ENCODE measurements at regions not wholly inside any gene's neighbourhood (a gene's known extent, or its start where the extent isn't known, plus 50 kb on each side); places are given as distances from the start of the nearest gene placed in this dataset.

- Histone ChIP-seq H3K27me3 (ENCODE audit: low read depth, low read length) (no peaks in the 10 kb centered on the region), H3K4me1 (ENCODE audit: control insufficient read depth in 1 of 2, insufficient read depth in 2 of 2, low read length in 2 of 2) (no peaks in the 10 kb centered on the region), H3K36me3 (ENCODE audit: control insufficient read depth in 1 of 2, insufficient read depth in 2 of 2, low read length in 2 of 2) (no peaks in the 10 kb centered on the region), H3K27ac (ENCODE audit: low read length) (no peak overlapping the region), H3K9me3 (ENCODE audit: control insufficient read depth in 1 of 2, low read length in 2 of 2) (peaks cover 0 to 5% of the 10 kb centered on the region in 2 donors), H3K4me3 (ENCODE audit: low read depth in 1 of 2, low read length in 2 of 2) (no peak overlapping the region)
Observed at GRCh38 chr7:26546508-26547053, 254.9 kb downstream of the SNX10 start.

- Histone ChIP-seq H3K27me3 (ENCODE audit: low read depth, low read length) (no peaks in the 10 kb centered on the region), H3K4me1 (ENCODE audit: control insufficient read depth in 1 of 2, insufficient read depth in 2 of 2, low read length in 2 of 2) (no peaks in the 10 kb centered on the region), H3K4me3 (ENCODE audit: low read depth in 1 of 2, low read length in 2 of 2) (no peak overlapping the region), H3K27ac (ENCODE audit: low read length) (no peak overlapping the region), H3K36me3 (ENCODE audit: control insufficient read depth in 1 of 2, insufficient read depth in 2 of 2, low read length in 2 of 2) (no peaks in the 10 kb centered on the region), H3K9me3 (ENCODE audit: control insufficient read depth in 1 of 2, low read length in 2 of 2) (peaks cover 0 to 5% of the 10 kb centered on the region in 2 donors)
Observed at GRCh38 chr7:26547156-26547555, 255.5 kb downstream of the SNX10 start.

DNA sequence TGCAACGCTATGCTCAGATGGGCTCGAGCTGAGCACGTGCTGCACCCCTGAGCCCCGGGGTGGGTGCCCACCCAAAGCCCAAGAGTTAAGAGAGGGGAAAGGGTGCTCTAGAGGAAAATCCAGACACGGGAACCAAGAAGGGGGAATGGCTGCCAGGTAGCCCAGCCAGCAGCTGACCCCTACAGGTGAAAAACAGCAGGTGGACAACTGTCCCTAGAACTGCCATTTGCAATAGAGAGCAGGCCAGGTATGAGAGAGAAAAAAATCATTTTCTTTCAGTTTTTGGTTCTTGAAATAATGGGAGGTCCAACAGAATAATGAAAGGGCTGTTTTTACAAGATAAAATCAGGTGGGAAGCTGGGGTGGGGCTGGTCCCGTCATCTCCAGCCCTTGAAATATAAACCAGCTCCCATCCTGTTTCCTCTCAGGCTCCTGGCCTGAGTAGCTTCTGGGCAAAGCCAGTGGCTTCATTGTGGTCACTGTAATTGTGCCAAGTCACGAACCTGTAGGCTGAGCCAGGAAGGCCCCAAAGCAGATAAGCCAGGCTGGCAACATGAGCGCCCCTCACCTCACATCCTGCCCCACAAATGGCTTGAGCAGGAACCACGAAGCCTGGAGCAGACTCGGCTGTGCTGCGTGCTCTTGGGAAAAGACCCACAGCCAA lies 257.8 kb downstream of the SNX10 start:
- Histone ChIP-seq H3K9me3 (ENCODE audit: control insufficient read depth in 1 of 2, low read length in 2 of 2) (peaks cover 0 to 5% of the 10 kb centered on the region in 2 donors), H3K36me3 (ENCODE audit: control insufficient read depth in 1 of 2, insufficient read depth in 2 of 2, low read length in 2 of 2) (no peaks in the 10 kb centered on the region), H3K27ac (ENCODE audit: low read length) (no peak overlapping the region), H3K4me3 (ENCODE audit: low read depth in 1 of 2, low read length in 2 of 2) (no peak overlapping the region), H3K27me3 (ENCODE audit: low read depth, low read length) (no peaks in the 10 kb centered on the region), H3K4me1 (ENCODE audit: control insufficient read depth in 1 of 2, insufficient read depth in 2 of 2, low read length in 2 of 2) (no peaks in the 10 kb centered on the region)

- no peak overlapping the region for H3K27ac ChIP-seq (ENCODE audit: low read length)
- peaks cover 0 to 5% of the 10 kb centered on the region in 2 donors for H3K9me3 ChIP-seq (ENCODE audit: control insufficient read depth in 1 of 2, low read length in 2 of 2)
- H3K4me1 ChIP-seq (ENCODE audit: control insufficient read depth in 1 of 2, insufficient read depth in 2 of 2, low read length in 2 of 2): no peaks in the 10 kb centered on the region
- H3K27me3 ChIP-seq (ENCODE audit: low read depth, low read length): no peaks in the 10 kb centered on the region
- no peak overlapping the region for H3K4me3 ChIP-seq (ENCODE audit: low read depth in 1 of 2, low read length in 2 of 2)
- no peaks in the 10 kb centered on the region for H3K36me3 ChIP-seq (ENCODE audit: control insufficient read depth in 1 of 2, insufficient read depth in 2 of 2, low read length in 2 of 2)
Observed at GRCh38 chr7:26550492-26550891, 258.8 kb downstream of the SNX10 start.

- H3K4me1 ChIP-seq (ENCODE audit: control insufficient read depth in 1 of 2, insufficient read depth in 2 of 2, low read length in 2 of 2): no peaks in the 10 kb centered on the region
- H3K4me3 ChIP-seq (ENCODE audit: low read depth in 1 of 2, low read length in 2 of 2): no peak overlapping the region
- H3K36me3 ChIP-seq (ENCODE audit: control insufficient read depth in 1 of 2, insufficient read depth in 2 of 2, low read length in 2 of 2): no peaks in the 10 kb centered on the region
- H3K27ac ChIP-seq (ENCODE audit: low read length): no peak overlapping the region
- H3K9me3 ChIP-seq (ENCODE audit: control insufficient read depth in 1 of 2, low read length in 2 of 2): peaks cover 0 to 5% of the 10 kb centered on the region in 2 donors
- no peaks in the 10 kb centered on the region for H3K27me3 ChIP-seq (ENCODE audit: low read depth, low read length)
Observed at GRCh38 chr7:26551740-26552139, 260.1 kb downstream of the SNX10 start.

- H3K27ac ChIP-seq (ENCODE audit: low read length): no peak overlapping the region
- H3K36me3 ChIP-seq (ENCODE audit: control insufficient read depth in 1 of 2, insufficient read depth in 2 of 2, low read length in 2 of 2): no peaks in the 10 kb centered on the region
- H3K4me3 ChIP-seq (ENCODE audit: low read depth in 1 of 2, low read length in 2 of 2): no peak overlapping the region
- peaks cover 0 to 1% of the 10 kb centered on the region in 2 donors for H3K9me3 ChIP-seq (ENCODE audit: control insufficient read depth in 1 of 2, low read length in 2 of 2)
- H3K4me1 ChIP-seq (ENCODE audit: control insufficient read depth in 1 of 2, insufficient read depth in 2 of 2, low read length in 2 of 2): no peaks in the 10 kb centered on the region
- H3K27me3 ChIP-seq (ENCODE audit: low read depth, low read length): no peaks in the 10 kb centered on the region
Observed at GRCh38 chr7:26553128-26553527, 261.5 kb downstream of the SNX10 start.

DNA sequence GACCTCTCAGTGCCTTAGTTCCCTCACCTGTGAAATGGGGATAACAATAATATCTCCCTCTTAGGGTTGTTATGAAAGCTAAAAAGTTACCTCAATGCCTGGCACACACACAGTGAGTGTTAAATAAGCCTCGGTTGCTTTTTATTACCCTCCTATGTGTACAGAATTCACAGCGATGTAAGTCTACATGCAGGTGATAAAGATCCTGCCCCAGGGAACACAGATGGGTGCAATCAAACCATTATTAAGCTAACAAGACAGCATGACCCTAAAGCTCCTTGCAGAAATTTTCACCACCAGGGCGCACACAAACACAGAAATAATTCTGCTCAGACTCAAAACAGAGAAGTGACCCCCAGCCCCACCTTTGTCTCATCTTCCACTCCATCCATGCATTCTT lies 261.9 kb downstream of the SNX10 start:
- Histone ChIP-seq H3K4me1 (ENCODE audit: control insufficient read depth in 1 of 2, insufficient read depth in 2 of 2, low read length in 2 of 2) (no peaks in the 10 kb centered on the region), H3K27me3 (ENCODE audit: low read depth, low read length) (no peaks in the 10 kb centered on the region), H3K36me3 (ENCODE audit: control insufficient read depth in 1 of 2, insufficient read depth in 2 of 2, low read length in 2 of 2) (no peaks in the 10 kb centered on the region), H3K4me3 (ENCODE audit: low read depth in 1 of 2, low read length in 2 of 2) (no peak overlapping the region), H3K9me3 (ENCODE audit: control insufficient read depth in 1 of 2, low read length in 2 of 2) (no peaks in the 10 kb centered on the region), H3K27ac (ENCODE audit: low read length) (no peak overlapping the region)

DNA sequence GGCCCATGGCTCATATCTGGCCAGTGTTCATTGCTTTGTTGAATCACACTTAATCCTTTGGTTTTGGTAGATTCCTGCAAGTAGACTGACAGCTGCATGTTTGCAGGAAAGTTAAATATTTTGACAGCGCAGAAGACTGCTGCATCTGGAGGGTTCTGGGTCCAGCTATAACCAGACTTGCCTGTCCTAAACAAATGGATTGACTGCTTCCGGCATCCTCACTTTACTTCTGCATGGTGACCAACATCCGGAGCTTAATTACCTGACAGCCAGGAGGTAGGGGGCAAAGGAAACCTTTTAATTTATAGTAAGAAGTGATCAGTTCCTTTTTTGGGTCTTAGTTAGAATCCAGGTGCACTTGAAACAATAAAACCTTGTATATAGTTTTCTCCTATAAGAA lies 263.3 kb downstream of the SNX10 start:
- Histone ChIP-seq H3K9me3 (ENCODE audit: control insufficient read depth in 1 of 2, low read length in 2 of 2) (no peaks in the 10 kb centered on the region), H3K4me1 (ENCODE audit: control insufficient read depth in 1 of 2, insufficient read depth in 2 of 2, low read length in 2 of 2) (no peaks in the 10 kb centered on the region), H3K27me3 (ENCODE audit: low read depth, low read length) (no peaks in the 10 kb centered on the region), H3K4me3 (ENCODE audit: low read depth in 1 of 2, low read length in 2 of 2) (no peak overlapping the region), H3K36me3 (ENCODE audit: control insufficient read depth in 1 of 2, insufficient read depth in 2 of 2, low read length in 2 of 2) (no peaks in the 10 kb centered on the region), H3K27ac (ENCODE audit: low read length) (no peak overlapping the region)

- Histone ChIP-seq H3K9me3 (ENCODE audit: control insufficient read depth in 1 of 2, low read length in 2 of 2) (no peaks in the 10 kb centered on the region), H3K27ac (ENCODE audit: low read length) (no peak overlapping the region), H3K4me1 (ENCODE audit: control insufficient read depth in 1 of 2, insufficient read depth in 2 of 2, low read length in 2 of 2) (no peaks in the 10 kb centered on the region), H3K4me3 (ENCODE audit: low read depth in 1 of 2, low read length in 2 of 2) (no peak overlapping the region), H3K36me3 (ENCODE audit: control insufficient read depth in 1 of 2, insufficient read depth in 2 of 2, low read length in 2 of 2) (no peaks in the 10 kb centered on the region), H3K27me3 (ENCODE audit: low read depth, low read length) (no peaks in the 10 kb centered on the region)
Observed at GRCh38 chr7:26556061-26556881, 264.6 kb downstream of the SNX10 start.

- H3K36me3 ChIP-seq (ENCODE audit: control insufficient read depth in 1 of 2, insufficient read depth in 2 of 2, low read length in 2 of 2): no peaks in the 10 kb centered on the region
- H3K4me3 ChIP-seq (ENCODE audit: low read depth in 1 of 2, low read length in 2 of 2): no peak overlapping the region
- no peak overlapping the region for H3K27ac ChIP-seq (ENCODE audit: low read length)
- no peaks in the 10 kb centered on the region for H3K4me1 ChIP-seq (ENCODE audit: control insufficient read depth in 1 of 2, insufficient read depth in 2 of 2, low read length in 2 of 2)
- H3K9me3 ChIP-seq (ENCODE audit: control insufficient read depth in 1 of 2, low read length in 2 of 2): no peaks in the 10 kb centered on the region
- no peaks in the 10 kb centered on the region for H3K27me3 ChIP-seq (ENCODE audit: low read depth, low read length)
Observed at GRCh38 chr7:26560526-26561256, 269.0 kb downstream of the SNX10 start.

DNA sequence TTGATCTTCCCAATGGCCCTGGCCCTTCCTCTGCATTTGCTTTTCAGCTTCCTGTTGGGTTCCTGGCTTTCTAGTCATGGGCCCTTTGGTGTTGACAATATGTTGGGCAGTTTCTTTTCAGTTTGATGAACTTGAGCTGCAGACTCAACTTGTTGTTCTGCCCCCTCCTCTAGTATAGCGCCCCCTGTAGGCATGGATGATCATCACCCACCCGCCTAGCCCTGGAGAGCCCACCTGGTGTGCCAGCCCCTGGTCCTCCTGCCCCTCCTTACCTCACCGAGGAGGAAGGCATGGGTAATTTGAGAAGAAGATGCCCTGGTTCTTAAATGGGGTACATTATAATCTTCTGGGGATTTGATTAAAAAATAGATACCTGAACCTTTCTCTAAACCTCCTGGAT lies 271.2 kb downstream of the SNX10 start:
- H3K9me3 ChIP-seq (ENCODE audit: control insufficient read depth in 1 of 2, low read length in 2 of 2): no peaks in the 10 kb centered on the region
- no peak overlapping the region for H3K27ac ChIP-seq (ENCODE audit: low read length)
- no peaks in the 10 kb centered on the region for H3K27me3 ChIP-seq (ENCODE audit: low read depth, low read length)
- H3K36me3 ChIP-seq (ENCODE audit: control insufficient read depth in 1 of 2, insufficient read depth in 2 of 2, low read length in 2 of 2): no peaks in the 10 kb centered on the region
- H3K4me3 ChIP-seq (ENCODE audit: low read depth in 1 of 2, low read length in 2 of 2): no peak overlapping the region
- no peaks in the 10 kb centered on the region for H3K4me1 ChIP-seq (ENCODE audit: control insufficient read depth in 1 of 2, insufficient read depth in 2 of 2, low read length in 2 of 2)

Data from muscle layer of duodenum (tissue), 2 donors.